ENCODE measurements at regions not wholly inside any gene's neighbourhood (a gene's known extent, or its start where the extent isn't known, plus 50 kb on each side); places are given as distances from the start of the nearest gene placed in this dataset.

DNA sequence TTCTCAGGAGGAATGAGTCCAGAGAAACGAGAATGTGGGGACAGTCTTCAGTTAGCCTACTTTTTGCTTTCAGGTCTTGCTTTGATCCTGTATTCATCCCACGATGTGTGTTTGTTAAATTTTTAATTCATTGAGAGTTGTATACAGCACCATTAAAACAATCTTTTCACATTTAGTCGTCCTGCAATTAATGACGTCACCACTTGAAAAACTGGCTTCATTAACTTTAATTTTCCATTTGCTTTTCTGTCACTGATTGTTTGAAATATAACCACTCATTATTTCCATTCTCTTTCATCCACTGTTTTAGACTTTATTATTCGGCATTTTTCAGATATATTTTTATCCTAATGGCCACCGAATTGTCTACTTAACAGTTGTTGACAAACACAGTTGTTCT lies 146.9 kb downstream of the TFEC start:
- TF ChIP-seq, protein P1, sequence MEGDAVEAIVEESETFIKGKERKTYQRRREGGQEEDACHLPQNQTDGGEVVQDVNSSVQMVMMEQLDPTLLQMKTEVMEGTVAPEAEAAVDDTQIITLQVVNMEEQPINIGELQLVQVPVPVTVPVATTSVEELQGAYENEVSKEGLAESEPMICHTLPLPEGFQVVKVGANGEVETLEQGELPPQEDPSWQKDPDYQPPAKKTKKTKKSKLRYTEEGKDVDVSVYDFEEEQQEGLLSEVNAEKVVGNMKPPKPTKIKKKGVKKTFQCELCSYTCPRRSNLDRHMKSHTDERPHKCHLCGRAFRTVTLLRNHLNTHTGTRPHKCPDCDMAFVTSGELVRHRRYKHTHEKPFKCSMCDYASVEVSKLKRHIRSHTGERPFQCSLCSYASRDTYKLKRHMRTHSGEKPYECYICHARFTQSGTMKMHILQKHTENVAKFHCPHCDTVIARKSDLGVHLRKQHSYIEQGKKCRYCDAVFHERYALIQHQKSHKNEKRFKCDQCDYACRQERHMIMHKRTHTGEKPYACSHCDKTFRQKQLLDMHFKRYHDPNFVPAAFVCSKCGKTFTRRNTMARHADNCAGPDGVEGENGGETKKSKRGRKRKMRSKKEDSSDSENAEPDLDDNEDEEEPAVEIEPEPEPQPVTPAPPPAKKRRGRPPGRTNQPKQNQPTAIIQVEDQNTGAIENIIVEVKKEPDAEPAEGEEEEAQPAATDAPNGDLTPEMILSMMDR (IDR thresholded peaks at IDR 0.05) = no peak
- no peak for TF ChIP-seq POLR2A (IDR thresholded peaks at IDR 0.05)
